ENCODE measurements at regions not wholly inside any gene's neighbourhood (a gene's known extent, or its start where the extent isn't known, plus 50 kb on each side); places are given as distances from the start of the nearest gene placed in this dataset.

GRCh38 chr22:47777426-47777825 is 1015.0 kb downstream of the TBC1D22A start:
- Histone ChIP-seq H3K27ac (no peak overlapping the region), H3K27me3 (peaks cover 0 to 9% (median 0%) of the 10 kb centered on the region in 9 donors), H3K4me3 (no peak overlapping the region), H3K4me1 (no peaks in the 10 kb centered on the region), H3K36me3 (no peaks in the 10 kb centered on the region), H3K9me3 (no peaks in the 10 kb centered on the region)
- ATAC-seq = no peak
- TF ChIP-seq POLR2A (IDR thresholded peaks at IDR 0.05) = no peak
- TF ChIP-seq, protein P1, sequence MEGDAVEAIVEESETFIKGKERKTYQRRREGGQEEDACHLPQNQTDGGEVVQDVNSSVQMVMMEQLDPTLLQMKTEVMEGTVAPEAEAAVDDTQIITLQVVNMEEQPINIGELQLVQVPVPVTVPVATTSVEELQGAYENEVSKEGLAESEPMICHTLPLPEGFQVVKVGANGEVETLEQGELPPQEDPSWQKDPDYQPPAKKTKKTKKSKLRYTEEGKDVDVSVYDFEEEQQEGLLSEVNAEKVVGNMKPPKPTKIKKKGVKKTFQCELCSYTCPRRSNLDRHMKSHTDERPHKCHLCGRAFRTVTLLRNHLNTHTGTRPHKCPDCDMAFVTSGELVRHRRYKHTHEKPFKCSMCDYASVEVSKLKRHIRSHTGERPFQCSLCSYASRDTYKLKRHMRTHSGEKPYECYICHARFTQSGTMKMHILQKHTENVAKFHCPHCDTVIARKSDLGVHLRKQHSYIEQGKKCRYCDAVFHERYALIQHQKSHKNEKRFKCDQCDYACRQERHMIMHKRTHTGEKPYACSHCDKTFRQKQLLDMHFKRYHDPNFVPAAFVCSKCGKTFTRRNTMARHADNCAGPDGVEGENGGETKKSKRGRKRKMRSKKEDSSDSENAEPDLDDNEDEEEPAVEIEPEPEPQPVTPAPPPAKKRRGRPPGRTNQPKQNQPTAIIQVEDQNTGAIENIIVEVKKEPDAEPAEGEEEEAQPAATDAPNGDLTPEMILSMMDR (IDR thresholded peaks at IDR 0.05) = no peak
- WGBS, 4 donors = 31 to 50% (median 45%) methylated on average over 1 of the region's 1 CpG
- DNase-seq = no peak
- intact Hi-C loops (cut with DNase I) = no loop called here

- ATAC-seq = no peak
- no peak for DNase-seq
- TF ChIP-seq POLR2A (IDR thresholded peaks at IDR 0.05) = no peak
- TF ChIP-seq, protein P1 (IDR thresholded peaks at IDR 0.05) = no peak
- peaks cover 0 to 6% (median 0%) of the 10 kb centered on the region in 12 donors for H3K9me3 ChIP-seq
- intact Hi-C loops (cut with DNase I) = no loop called here
- H3K4me1 ChIP-seq = no peaks in the 10 kb centered on the region
- 46 to 49% (median 47%) methylated on average over 10 of the region's 10 CpGs for WGBS, 4 donors
- no peak overlapping the region for H3K27ac ChIP-seq
- H3K27me3 ChIP-seq = peaks cover 0 to 9% (median 0%) of the 10 kb centered on the region in 9 donors
- no peak overlapping the region for H3K4me3 ChIP-seq
- no peaks in the 10 kb centered on the region for H3K36me3 ChIP-seq
Observed at GRCh38 chr22:47776329-47776728, 1013.9 kb downstream of the TBC1D22A start.

DNA sequence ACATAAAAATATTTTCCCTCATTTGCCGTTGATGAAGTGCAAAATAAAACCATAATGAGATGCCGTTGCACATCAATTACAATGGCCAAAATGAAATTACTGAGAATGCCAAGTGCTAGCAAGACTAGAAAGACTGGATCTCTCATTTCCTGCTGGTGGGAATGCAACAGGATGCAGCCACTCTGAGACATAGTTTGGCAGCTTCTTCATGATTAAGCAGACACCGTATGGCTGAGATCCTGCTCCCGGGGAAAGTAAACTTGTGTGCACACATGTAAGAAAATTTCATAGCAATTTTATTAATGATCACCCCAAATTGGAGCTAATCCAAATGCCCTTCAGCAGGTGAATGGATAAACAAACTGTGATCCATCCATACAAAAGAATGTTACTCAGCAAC is 1013.2 kb downstream of the TBC1D22A start:
- H3K27me3 ChIP-seq = peaks cover 0 to 9% (median 0%) of the 10 kb centered on the region in 9 donors
- peaks cover 0 to 13% (median 0%) of the 10 kb centered on the region in 12 donors for H3K9me3 ChIP-seq
- H3K4me1 ChIP-seq = no peaks in the 10 kb centered on the region
- no peak overlapping the region for H3K4me3 ChIP-seq
- H3K27ac ChIP-seq = no peak overlapping the region
- DNase-seq (no peak), ATAC-seq (no peak)
- no peaks in the 10 kb centered on the region for H3K36me3 ChIP-seq
- TF ChIP-seq, protein P1 (IDR thresholded peaks at IDR 0.05) = no peak
- intact Hi-C loops (cut with DNase I) = no loop called here
- 46 to 66% (median 61%) methylated on average over 4 of the region's 4 CpGs for WGBS, 4 donors

DNA sequence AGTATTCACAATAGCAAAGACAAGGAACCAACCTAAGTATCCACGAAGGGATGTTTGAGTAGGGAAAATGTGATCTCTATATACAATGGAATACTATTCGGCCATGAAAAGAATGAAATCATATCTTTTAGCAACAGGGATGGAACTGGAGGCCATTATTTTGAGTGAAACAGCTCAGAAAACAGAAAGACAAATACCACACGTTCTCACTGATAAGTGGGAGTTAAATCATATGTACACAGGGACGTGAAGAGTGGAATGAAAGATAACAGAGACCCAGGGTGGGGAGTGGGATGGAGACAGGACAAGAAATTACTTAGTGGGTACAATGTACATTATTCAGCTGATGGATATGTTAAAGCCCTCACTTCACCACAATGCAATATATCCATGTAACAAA is 1012.7 kb downstream of the TBC1D22A start:
- Histone ChIP-seq H3K4me3 (no peak overlapping the region), H3K36me3 (no peaks in the 10 kb centered on the region), H3K4me1 (no peaks in the 10 kb centered on the region), H3K27me3 (peaks cover 0 to 9% (median 0%) of the 10 kb centered on the region in 9 donors), H3K27ac (no peak overlapping the region), H3K9me3 (peaks cover 0 to 13% (median 0%) of the 10 kb centered on the region in 12 donors)
- intact Hi-C loops (cut with DNase I) = no loop called here
- ATAC-seq (no peak), DNase-seq (no peak)
- WGBS, 4 donors = 49 to 53% (median 50%) methylated on average over 4 of the region's 4 CpGs
- no peak for TF ChIP-seq POLR2A (IDR thresholded peaks at IDR 0.05)
- TF ChIP-seq, protein P1 (IDR thresholded peaks at IDR 0.05) = no peak

Measured in heart left ventricle (tissue), 16 donors.